ENCODE measurements at regions not wholly inside any gene's neighbourhood (a gene's known extent, or its start where the extent isn't known, plus 50 kb on each side); places are given as distances from the start of the nearest gene placed in this dataset.

- no peak for DNase-seq
Observed at GRCh38 chr4:152235718-152236117, 300.2 kb downstream of the FBXW7 start.

- no peak for DNase-seq
Observed at GRCh38 chr4:152234571-152234970, 301.3 kb downstream of the FBXW7 start.

GRCh38 chr4:152232271-152232670, 303.6 kb downstream of the FBXW7 start:
- DNase-seq = no peak

GRCh38 chr4:152229782-152230289, 306.1 kb downstream of the FBXW7 start:
- no peak for DNase-seq

GRCh38 chr4:152225680-152226079, 310.2 kb downstream of the FBXW7 start:
- DNase-seq = no peak

- no peak for DNase-seq
Observed at GRCh38 chr4:152224721-152225420, 311.0 kb downstream of the FBXW7 start.

GRCh38 chr4:152224223-152224622, 311.7 kb downstream of the FBXW7 start:
- peak; percentile 33 for DNase-seq

GRCh38 chr4:152223600-152223999, 312.3 kb downstream of the FBXW7 start:
- no peak for DNase-seq

GRCh38 chr4:152221816-152222516, 313.9 kb downstream of the FBXW7 start:
- no peak for DNase-seq

- no peak for DNase-seq
Observed at GRCh38 chr4:152220201-152220666, 315.7 kb downstream of the FBXW7 start.

GRCh38 chr4:152218576-152218975, 317.3 kb downstream of the FBXW7 start:
- no peak for DNase-seq

GRCh38 chr4:152217896-152218295, 318.0 kb downstream of the FBXW7 start:
- DNase-seq = no peak

GRCh38 chr4:152211936-152212653, 323.8 kb downstream of the FBXW7 start:
- no peak for DNase-seq

- DNase-seq = no peak
Observed at GRCh38 chr4:152209772-152210493, 326.0 kb downstream of the FBXW7 start.

- DNase-seq = no peak
Observed at GRCh38 chr4:152207378-152207720, 328.5 kb downstream of the FBXW7 start.

- no peak for DNase-seq
Observed at GRCh38 chr4:152206646-152207377, 329.1 kb downstream of the FBXW7 start.

- DNase-seq = no peak
Observed at GRCh38 chr4:152206185-152206584, 329.7 kb downstream of the FBXW7 start.

GRCh38 chr4:152202415-152202814, 333.5 kb downstream of the FBXW7 start:
- no peak for DNase-seq

- DNase-seq = no peak
Observed at GRCh38 chr4:152200511-152201333, 335.2 kb downstream of the FBXW7 start.

GRCh38 chr4:152197211-152197610, 338.7 kb downstream of the FBXW7 start:
- DNase-seq = no peak

GRCh38 chr4:152195888-152196287, 340.0 kb downstream of the FBXW7 start:
- DNase-seq = no peak

Data from right kidney (tissue), 1 donor.